ENCODE measurements at regions not wholly inside any gene's neighbourhood (a gene's known extent, or its start where the extent isn't known, plus 50 kb on each side); places are given as distances from the start of the nearest gene placed in this dataset.

DNA sequence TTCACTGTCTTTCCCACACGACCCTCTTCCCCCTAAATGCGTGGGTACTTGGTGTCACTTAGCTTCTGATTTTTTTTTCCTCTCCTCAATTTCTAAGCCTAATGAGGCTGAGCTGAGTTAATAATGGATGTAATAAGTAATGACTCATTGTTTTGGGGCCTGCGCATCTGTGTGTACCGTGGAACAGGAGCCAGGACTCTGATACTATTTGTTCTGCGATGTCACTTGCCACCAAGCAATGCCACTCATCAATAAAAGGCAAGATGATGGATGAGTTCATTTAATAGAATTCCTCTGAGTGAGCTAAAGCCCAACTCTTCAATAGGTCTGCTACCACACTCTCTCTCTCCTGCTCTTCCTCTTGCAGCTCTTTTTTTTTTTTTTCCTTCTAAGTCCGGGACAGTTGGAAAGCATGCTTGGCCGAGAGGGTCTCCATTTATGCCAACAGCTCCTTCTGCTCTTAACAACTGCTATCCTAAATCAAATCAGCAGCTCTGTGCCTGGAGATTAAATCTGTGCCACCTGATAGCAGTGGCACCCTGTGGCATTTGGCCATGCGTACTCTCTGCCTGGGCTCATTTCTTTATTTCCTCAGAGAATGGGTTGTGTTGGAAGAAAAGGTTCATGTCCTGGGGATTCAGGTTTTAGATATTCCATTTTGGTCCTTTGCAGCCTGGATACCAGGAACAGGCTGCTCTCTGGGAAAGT lies 1284.2 kb upstream of the PIK3C3 start:
- no peaks in the 10 kb centered on the region for H3K36me3 ChIP-seq
- H3K9me3 ChIP-seq: no peaks in the 10 kb centered on the region
- no peaks in the 10 kb centered on the region for H3K27me3 ChIP-seq
- H3K4me1 ChIP-seq: no peaks in the 10 kb centered on the region
- TF ChIP-seq EP300 (IDR thresholded peaks at IDR 0.05): no peak
- TF ChIP-seq, protein P1, sequence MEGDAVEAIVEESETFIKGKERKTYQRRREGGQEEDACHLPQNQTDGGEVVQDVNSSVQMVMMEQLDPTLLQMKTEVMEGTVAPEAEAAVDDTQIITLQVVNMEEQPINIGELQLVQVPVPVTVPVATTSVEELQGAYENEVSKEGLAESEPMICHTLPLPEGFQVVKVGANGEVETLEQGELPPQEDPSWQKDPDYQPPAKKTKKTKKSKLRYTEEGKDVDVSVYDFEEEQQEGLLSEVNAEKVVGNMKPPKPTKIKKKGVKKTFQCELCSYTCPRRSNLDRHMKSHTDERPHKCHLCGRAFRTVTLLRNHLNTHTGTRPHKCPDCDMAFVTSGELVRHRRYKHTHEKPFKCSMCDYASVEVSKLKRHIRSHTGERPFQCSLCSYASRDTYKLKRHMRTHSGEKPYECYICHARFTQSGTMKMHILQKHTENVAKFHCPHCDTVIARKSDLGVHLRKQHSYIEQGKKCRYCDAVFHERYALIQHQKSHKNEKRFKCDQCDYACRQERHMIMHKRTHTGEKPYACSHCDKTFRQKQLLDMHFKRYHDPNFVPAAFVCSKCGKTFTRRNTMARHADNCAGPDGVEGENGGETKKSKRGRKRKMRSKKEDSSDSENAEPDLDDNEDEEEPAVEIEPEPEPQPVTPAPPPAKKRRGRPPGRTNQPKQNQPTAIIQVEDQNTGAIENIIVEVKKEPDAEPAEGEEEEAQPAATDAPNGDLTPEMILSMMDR (IDR thresholded peaks at IDR 0.05): no peak
- TF ChIP-seq POLR2A (IDR thresholded peaks at IDR 0.05): no peak
- WGBS, 2 donors: 77 to 80% methylated on average over 8 of the region's 8 CpGs
- H3K27ac ChIP-seq: no peak overlapping the region
- no peak overlapping the region for H3K4me3 ChIP-seq
- DNase-seq (ENCODE audit: low spot score in 2 of 2): no peak

DNA sequence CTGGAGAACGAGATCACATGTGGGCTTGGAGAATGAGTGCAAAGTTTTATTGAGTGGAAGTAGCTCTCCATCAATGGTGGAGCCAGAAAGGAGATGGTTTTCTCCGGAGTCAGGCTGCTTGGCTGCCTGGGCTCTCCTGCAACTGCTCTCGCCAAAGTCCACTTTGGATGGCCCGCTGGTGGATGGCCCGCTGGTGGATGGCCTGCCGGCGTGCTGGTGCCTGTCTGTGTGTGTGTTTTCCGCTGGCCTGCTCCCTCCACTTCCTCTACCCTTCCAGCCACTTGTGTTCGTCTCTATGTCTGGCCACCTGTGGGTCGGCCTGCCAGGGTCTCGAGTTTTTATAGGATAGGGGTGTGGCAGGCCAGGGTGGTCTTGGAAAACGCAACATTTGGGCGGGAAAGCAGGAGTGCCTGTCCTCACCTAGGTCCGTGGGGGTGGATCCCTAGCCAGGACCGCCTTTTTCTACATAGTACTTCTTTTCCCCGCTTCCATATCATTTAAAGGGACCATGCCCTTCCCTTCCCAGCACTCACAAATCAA lies 1292.1 kb upstream of the PIK3C3 start:
- 90 to 91% methylated on average over 16 of the region's 16 CpGs for WGBS, 2 donors
- Histone ChIP-seq H3K27ac (no peak overlapping the region), H3K36me3 (no peaks in the 10 kb centered on the region), H3K27me3 (no peaks in the 10 kb centered on the region), H3K4me1 (no peaks in the 10 kb centered on the region), H3K4me3 (no peak overlapping the region), H3K9me3 (no peaks in the 10 kb centered on the region)
- no peak for TF ChIP-seq POLR2A (IDR thresholded peaks at IDR 0.05)
- DNase-seq (ENCODE audit: low spot score in 2 of 2): no peak

DNA sequence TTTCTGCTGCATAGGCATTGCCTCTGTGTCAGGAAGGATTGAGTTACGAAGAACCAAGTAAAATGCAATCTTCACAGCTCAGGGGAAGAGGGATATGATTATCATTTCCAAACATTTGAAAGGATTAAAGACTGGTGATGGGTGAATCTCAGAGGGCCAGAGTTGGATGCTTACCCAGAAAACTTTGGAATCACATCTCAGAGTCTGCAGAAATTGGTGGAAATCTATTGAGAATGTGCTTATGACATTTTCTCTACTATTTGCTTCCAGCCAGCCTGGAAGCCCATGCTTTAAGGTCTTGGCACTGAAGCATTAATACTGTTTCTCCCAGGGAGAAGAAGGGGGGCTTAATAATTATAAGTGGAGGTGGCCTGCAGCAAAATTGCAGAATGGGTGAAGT lies 1301.4 kb upstream of the PIK3C3 start:
- H3K27ac ChIP-seq: no peak overlapping the region
- TF ChIP-seq, protein P1 (IDR thresholded peaks at IDR 0.05): no peak
- no peak for TF ChIP-seq POLR2A (IDR thresholded peaks at IDR 0.05)
- no peak for TF ChIP-seq EP300 (IDR thresholded peaks at IDR 0.05)
- 55 to 63% methylated on average over 1 of the region's 1 CpG for WGBS, 2 donors
- no peaks in the 10 kb centered on the region for H3K36me3 ChIP-seq
- H3K4me3 ChIP-seq: no peak overlapping the region
- no peaks in the 10 kb centered on the region for H3K9me3 ChIP-seq
- DNase-seq (ENCODE audit: low spot score in 2 of 2): no peak
- no peaks in the 10 kb centered on the region for H3K27me3 ChIP-seq
- H3K4me1 ChIP-seq: no peaks in the 10 kb centered on the region

DNA sequence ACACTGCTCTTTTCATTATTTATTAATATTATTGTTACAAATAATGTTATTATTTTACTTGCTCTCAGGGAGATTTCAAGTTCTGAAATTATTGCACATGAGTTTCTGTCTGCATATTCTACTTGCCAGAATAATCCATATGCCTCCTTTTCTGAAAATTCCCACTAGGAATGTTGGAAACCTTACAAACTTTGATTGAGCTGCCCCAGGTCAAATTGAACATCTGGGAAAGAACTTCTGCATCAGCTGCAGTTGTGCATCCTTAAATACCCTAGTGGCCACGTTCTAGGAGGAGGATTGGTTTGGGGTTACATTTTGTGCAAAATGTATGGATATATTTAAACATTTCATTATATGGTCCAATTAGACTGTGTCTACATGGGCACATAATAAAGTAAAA lies 1302.7 kb upstream of the PIK3C3 start:
- TF ChIP-seq EP300 (IDR thresholded peaks at IDR 0.05) (no peak), POLR2A (IDR thresholded peaks at IDR 0.05) (no peak)
- TF ChIP-seq, protein P1 (IDR thresholded peaks at IDR 0.05): no peak
- no peaks in the 10 kb centered on the region for H3K36me3 ChIP-seq
- H3K27ac ChIP-seq: no peak overlapping the region
- DNase-seq (ENCODE audit: low spot score in 2 of 2): no peak
- WGBS, 2 donors: 29 to 43% methylated on average over 1 of the region's 1 CpG
- no peaks in the 10 kb centered on the region for H3K27me3 ChIP-seq
- H3K4me1 ChIP-seq: no peaks in the 10 kb centered on the region
- H3K4me3 ChIP-seq: no peak overlapping the region
- no peaks in the 10 kb centered on the region for H3K9me3 ChIP-seq

DNA sequence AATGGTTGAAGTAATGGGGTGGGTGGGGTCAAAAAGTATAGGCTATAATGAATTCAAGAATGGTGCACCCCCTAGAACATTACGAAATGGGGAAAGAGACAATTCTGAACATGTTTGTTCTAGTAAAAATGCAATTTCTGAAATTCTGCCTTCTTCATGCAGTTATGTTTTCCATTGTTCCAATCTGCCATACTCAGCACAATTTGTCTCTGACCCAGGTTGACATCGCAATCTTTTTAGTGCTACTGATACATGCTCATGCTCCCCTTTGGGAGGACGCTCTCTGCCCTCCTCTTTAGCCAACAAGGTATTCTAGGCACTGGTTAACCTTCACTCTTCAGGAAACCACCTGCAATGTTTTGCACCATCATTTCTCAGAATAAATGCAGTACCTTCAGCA lies 1303.9 kb upstream of the PIK3C3 start:
- no peak overlapping the region for H3K4me3 ChIP-seq
- no peaks in the 10 kb centered on the region for H3K4me1 ChIP-seq
- H3K9me3 ChIP-seq: no peaks in the 10 kb centered on the region
- no peaks in the 10 kb centered on the region for H3K36me3 ChIP-seq
- 95% methylated on average over 3 of the region's 3 CpGs for WGBS, 2 donors
- TF ChIP-seq, protein P1 (IDR thresholded peaks at IDR 0.05): no peak
- no peak for TF ChIP-seq POLR2A (IDR thresholded peaks at IDR 0.05)
- TF ChIP-seq EP300 (IDR thresholded peaks at IDR 0.05): no peak
- no peaks in the 10 kb centered on the region for H3K27me3 ChIP-seq
- no peak for DNase-seq (ENCODE audit: low spot score in 2 of 2)
- no peak overlapping the region for H3K27ac ChIP-seq
